HL-60 (cell line): ENCODE measurements at regions not wholly inside any gene's neighbourhood (a gene's known extent, or its start where the extent isn't known, plus 50 kb on each side); places are given as distances from the start of the nearest gene placed in this dataset.

Experiments used
- DNase-seq, 2 experiments: peaks; one replicate each; pipeline ENCODE4 v3.0.0-alpha.2; 2010 to 2020; ENCODE audit warnings: low read depth in 1 of 2, low spot score in 1 of 2
- H3K27ac ChIP-seq: fragments of 250-450 bp; sonication (Bioruptor Pico); replicated peaks from 2 replicates; pipeline ENCODE4 v1.5.1; 2020; ENCODE audit warnings: mild to moderate bottlenecking, moderate library complexity
- H3K27me3 ChIP-seq: fragments of 250-450 bp; sonication (Bioruptor Pico); 2 replicates; pipeline ENCODE4 v1.5.1; 2021; ENCODE audit warnings: mild to moderate bottlenecking, moderate library complexity; ENCODE audit not compliant: insufficient read depth, poor library complexity, severe bottlenecking
- H3K4me3 ChIP-seq: replicated peaks from 2 replicates; pipeline ENCODE4 v1.5.1; 2011; ENCODE audit warnings: mild to moderate bottlenecking, control low read depth, low read length; ENCODE audit not compliant: insufficient read depth
- GABPA ChIP-seq: IDR thresholded peaks from 2 replicates; pipeline ENCODE4 v1.6.1; 2012; ENCODE audit warnings: low read depth
- POLR2AphosphoS5 ChIP-seq: IDR thresholded peaks from 2 replicates; pipeline ENCODE4 v1.6.1; 2012; ENCODE audit warnings: low read depth
- SPI1 ChIP-seq: IDR thresholded peaks from 2 replicates; pipeline ENCODE4 v1.6.1; 2012; ENCODE audit warnings: low read depth, mild to moderate bottlenecking, borderline replicate concordance
- TF ChIP-seq, protein P1 (sequence below): IDR thresholded peaks from one replicate; pipeline ENCODE4 v1.5.1; 2011; ENCODE audit warnings: low read length, control low read depth, inconsistent platforms; ENCODE audit not compliant: insufficient read depth
- TF ChIP-seq, protein P2 (sequence below): IDR thresholded peaks from 2 replicates; pipeline ENCODE4 v1.6.1; 2012; ENCODE audit warnings: low read depth; ENCODE audit not compliant: insufficient replicate concordance

DNA sequence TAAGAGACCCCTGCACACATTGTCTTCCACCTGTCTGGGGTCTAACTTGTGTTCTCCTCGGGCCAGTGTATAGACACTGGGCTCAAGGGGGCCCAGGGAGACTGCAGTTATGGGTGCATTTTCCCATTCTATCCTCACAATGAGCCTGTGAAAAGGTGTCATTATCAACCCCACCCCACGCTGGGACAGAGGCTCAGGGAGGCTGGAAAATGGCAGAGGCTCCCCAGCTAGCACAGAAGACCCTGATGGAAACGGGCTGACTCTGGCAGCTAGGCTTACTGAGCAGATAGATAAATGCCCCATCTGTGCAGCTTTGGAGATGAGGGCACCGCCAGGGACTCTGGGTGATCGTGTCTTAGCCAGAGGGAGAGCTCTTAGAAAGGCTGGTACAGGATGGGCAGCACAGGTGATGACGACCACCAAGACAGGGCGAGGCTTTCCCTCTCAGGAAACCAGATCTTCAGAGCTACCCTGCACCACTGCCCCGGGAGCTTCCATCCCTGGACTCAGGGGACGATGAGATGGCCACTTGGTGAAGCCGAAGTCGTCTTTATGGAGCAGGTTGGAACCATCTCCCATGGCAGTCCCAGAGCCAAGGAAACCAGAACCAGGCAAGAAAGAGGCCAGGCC, 58.2 kb upstream of the CHST15 start:
- H3K4me3 ChIP-seq, result no peak overlapping the region
- H3K27ac ChIP-seq, result no peak overlapping the region

DNA sequence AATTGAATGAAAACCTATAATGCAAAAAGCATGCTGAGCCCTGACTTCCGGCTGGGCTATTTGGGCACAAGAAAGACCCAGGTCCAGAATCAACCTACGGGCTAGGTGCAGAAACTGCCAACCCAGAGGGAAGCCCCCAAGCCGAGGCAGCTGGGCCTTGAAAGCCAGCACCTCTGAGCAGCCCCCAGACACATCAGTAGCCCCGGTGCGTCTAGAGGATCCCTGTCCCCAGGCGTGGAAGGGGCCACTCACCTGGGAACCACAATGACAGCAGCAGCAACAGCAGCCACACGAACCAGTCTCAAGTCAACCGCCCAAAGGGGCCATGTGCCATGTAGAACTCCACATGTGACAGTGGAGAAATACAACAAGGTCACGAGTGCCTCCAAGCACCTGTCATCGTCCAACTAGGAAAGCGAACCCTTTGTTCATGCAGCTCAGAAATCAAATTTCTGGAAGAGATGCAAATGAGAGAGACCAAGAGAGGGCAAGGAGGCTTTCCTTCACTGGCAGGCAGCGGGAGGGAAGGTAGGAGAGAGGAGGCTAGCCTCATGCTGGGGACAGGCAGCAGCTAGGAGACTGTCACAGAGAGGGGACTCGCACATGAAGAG, 57.5 kb upstream of the CHST15 start:
- Histone ChIP-seq H3K27me3 (peaks cover 42% of the 10 kb centered on the region), H3K27ac (no peak overlapping the region), H3K4me3 (no peak overlapping the region)
- DNase-seq, result no peak
- TF ChIP-seq, protein P1, sequence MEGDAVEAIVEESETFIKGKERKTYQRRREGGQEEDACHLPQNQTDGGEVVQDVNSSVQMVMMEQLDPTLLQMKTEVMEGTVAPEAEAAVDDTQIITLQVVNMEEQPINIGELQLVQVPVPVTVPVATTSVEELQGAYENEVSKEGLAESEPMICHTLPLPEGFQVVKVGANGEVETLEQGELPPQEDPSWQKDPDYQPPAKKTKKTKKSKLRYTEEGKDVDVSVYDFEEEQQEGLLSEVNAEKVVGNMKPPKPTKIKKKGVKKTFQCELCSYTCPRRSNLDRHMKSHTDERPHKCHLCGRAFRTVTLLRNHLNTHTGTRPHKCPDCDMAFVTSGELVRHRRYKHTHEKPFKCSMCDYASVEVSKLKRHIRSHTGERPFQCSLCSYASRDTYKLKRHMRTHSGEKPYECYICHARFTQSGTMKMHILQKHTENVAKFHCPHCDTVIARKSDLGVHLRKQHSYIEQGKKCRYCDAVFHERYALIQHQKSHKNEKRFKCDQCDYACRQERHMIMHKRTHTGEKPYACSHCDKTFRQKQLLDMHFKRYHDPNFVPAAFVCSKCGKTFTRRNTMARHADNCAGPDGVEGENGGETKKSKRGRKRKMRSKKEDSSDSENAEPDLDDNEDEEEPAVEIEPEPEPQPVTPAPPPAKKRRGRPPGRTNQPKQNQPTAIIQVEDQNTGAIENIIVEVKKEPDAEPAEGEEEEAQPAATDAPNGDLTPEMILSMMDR, result no peak
- TF ChIP-seq POLR2AphosphoS5 (no peak), GABPA (no peak), SPI1 (no peak)
- TF ChIP-seq, protein P2, sequence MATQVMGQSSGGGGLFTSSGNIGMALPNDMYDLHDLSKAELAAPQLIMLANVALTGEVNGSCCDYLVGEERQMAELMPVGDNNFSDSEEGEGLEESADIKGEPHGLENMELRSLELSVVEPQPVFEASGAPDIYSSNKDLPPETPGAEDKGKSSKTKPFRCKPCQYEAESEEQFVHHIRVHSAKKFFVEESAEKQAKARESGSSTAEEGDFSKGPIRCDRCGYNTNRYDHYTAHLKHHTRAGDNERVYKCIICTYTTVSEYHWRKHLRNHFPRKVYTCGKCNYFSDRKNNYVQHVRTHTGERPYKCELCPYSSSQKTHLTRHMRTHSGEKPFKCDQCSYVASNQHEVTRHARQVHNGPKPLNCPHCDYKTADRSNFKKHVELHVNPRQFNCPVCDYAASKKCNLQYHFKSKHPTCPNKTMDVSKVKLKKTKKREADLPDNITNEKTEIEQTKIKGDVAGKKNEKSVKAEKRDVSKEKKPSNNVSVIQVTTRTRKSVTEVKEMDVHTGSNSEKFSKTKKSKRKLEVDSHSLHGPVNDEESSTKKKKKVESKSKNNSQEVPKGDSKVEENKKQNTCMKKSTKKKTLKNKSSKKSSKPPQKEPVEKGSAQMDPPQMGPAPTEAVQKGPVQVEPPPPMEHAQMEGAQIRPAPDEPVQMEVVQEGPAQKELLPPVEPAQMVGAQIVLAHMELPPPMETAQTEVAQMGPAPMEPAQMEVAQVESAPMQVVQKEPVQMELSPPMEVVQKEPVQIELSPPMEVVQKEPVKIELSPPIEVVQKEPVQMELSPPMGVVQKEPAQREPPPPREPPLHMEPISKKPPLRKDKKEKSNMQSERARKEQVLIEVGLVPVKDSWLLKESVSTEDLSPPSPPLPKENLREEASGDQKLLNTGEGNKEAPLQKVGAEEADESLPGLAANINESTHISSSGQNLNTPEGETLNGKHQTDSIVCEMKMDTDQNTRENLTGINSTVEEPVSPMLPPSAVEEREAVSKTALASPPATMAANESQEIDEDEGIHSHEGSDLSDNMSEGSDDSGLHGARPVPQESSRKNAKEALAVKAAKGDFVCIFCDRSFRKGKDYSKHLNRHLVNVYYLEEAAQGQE, result no peak

More for the DNA sequence above, 58.2 kb upstream of the CHST15 start:
- peaks cover 42% of the 10 kb centered on the region for H3K27me3 ChIP-seq
- DNase-seq, result no peak
- TF ChIP-seq POLR2AphosphoS5, result no peak
- TF ChIP-seq SPI1, result no peak
- TF ChIP-seq, protein P2, result no peak

DNA sequence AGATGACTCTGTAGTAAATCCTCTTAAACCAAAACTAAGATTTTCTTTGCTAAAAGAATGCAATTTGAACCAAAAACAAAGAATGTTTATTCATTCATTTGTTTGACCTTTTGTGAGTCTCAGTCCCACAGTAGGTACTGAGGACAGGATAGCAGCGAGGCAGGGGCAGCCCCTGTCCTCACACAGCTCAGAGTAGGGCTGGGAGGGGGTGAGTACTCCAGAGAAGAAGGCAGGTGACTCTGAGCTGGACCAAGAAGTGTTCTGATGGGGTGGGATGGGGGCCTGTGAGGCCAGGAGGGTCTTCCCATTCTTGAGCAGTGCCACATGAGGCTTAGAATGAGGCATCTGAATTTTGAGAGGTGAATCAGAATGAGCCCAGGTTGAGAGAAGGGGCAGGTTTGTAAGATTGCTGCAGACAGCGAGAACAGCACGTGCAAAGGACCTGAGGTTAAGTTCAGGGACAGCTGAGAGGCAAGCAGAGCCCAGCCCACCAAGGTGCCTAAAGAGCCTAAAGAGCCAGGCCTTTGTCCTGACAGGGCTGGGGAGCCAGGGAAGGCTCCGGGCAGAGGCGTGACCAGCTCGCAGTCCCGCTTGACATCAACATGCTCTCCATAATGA, 56.9 kb upstream of the CHST15 start:
- DNase-seq, result no peak
- Histone ChIP-seq H3K4me3 (no peak overlapping the region), H3K27ac (no peak overlapping the region), H3K27me3 (peaks cover 42% of the 10 kb centered on the region)
- no peak for TF ChIP-seq POLR2AphosphoS5
- TF ChIP-seq, protein P1, result no peak
- TF ChIP-seq, protein P2, result no peak
- no peak for TF ChIP-seq GABPA
- no peak for TF ChIP-seq SPI1
